Muscle layer of colon (tissue), 2 donors: ENCODE measurements at regions not wholly inside any gene's neighbourhood (a gene's known extent, or its start where the extent isn't known, plus 50 kb on each side); places are given as distances from the start of the nearest gene placed in this dataset.
"Not testable (repeated sequence)": the region's sequence is repeated elsewhere in the genome, so short reads cannot be mapped to it uniquely, and the experiment has no call there.

ENCODE experiments used
- H3K27ac ChIP-seq: one replicate; pipeline ENCODE4 v1.7.0; 2013; ENCODE audit warnings: low read depth, mild to moderate bottlenecking, low read length, moderate library complexity
- H3K27me3 ChIP-seq, 2 donors: one replicate each; pipeline ENCODE4 v1.7.0; 2013; ENCODE audit warnings: low read length in 2 of 2, mild to moderate bottlenecking in 2 of 2; ENCODE audit not compliant: insufficient read depth in 2 of 2, control insufficient read depth in 1 of 2
- H3K36me3 ChIP-seq: one replicate; pipeline ENCODE4 v1.7.0; 2013; ENCODE audit warnings: mild to moderate bottlenecking, low read length; ENCODE audit not compliant: insufficient read depth
- H3K4me1 ChIP-seq: one replicate; pipeline ENCODE4 v1.7.0; 2013; ENCODE audit warnings: mild to moderate bottlenecking, low read length; ENCODE audit not compliant: insufficient read depth
- H3K4me3 ChIP-seq, 2 donors: one replicate each; pipeline ENCODE4 v1.7.0; 2013; ENCODE audit warnings: low read length in 2 of 2, low read depth in 1 of 2, mild to moderate bottlenecking in 1 of 2, moderate library complexity in 1 of 2
- H3K9ac ChIP-seq: one replicate; pipeline ENCODE4 v1.7.0; 2013; ENCODE audit warnings: low read length
- H3K9me3 ChIP-seq: one replicate; pipeline ENCODE4 v1.7.0; 2013; ENCODE audit warnings: mild to moderate bottlenecking, low read length
- donor health status: abdominal sarcoma.
- donor health status: Adenocarcinoma of cecum.

GRCh38 chr17:71648342-71648741, 472.5 kb upstream of the SOX9 start:
- H3K27ac ChIP-seq, H3K27me3 ChIP-seq, H3K36me3 ChIP-seq, H3K4me3 ChIP-seq, H3K4me1 ChIP-seq, H3K9ac ChIP-seq, H3K9me3 ChIP-seq: not testable (repeated sequence)

DNA sequence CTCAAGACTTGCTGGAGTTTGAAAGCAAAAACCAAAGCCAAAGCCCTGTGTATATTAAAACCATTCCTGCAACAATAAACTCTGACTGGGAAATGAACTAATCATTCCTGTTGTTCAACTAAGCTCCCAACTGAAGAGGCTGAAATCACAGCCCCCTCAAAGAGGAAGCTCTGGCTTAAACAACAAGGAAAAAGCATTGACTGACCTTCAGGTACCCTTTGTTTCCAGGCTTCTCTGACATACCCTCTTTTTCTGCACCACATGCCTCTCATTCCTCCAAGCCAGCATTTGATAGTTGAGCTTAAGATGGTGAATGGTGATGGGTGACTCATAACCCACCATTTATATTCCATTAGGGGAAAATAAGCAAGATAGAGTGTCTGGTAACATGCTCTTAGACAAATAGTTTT, 470.9 kb upstream of the SOX9 start:
- no peak overlapping the region for H3K4me3 ChIP-seq
- H3K36me3 ChIP-seq, result no peaks in the 10 kb centered on the region
- H3K27me3 ChIP-seq, result no peaks in the 10 kb centered on the region
- no peak overlapping the region for H3K27ac ChIP-seq
- no peak overlapping the region for H3K9ac ChIP-seq
- no peaks in the 10 kb centered on the region for H3K4me1 ChIP-seq
- no peaks in the 10 kb centered on the region for H3K9me3 ChIP-seq

DNA sequence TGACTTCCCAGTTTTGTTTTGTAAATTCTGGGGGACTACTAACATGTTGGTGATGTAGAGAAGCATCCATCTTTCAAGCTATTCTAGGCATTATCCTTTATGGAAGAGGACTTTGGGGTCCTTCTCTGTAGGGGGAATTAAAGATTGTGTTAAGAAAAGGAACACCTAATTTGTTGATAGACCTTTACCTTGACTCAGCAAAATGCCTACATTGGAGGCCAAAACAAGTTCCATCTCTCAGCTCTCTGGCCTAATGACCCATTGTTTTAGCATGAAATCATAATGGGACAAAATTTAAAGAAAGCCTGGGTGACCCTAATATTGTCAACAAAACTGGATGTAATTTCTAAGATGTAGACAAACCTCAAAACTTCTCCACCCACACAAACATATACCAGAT, 465.3 kb upstream of the SOX9 start:
- Histone ChIP-seq H3K36me3 (no peaks in the 10 kb centered on the region), H3K27me3 (no peaks in the 10 kb centered on the region), H3K4me3 (no peak overlapping the region), H3K9ac (no peak overlapping the region), H3K27ac (no peak overlapping the region), H3K9me3 (no peaks in the 10 kb centered on the region), H3K4me1 (no peaks in the 10 kb centered on the region)

DNA sequence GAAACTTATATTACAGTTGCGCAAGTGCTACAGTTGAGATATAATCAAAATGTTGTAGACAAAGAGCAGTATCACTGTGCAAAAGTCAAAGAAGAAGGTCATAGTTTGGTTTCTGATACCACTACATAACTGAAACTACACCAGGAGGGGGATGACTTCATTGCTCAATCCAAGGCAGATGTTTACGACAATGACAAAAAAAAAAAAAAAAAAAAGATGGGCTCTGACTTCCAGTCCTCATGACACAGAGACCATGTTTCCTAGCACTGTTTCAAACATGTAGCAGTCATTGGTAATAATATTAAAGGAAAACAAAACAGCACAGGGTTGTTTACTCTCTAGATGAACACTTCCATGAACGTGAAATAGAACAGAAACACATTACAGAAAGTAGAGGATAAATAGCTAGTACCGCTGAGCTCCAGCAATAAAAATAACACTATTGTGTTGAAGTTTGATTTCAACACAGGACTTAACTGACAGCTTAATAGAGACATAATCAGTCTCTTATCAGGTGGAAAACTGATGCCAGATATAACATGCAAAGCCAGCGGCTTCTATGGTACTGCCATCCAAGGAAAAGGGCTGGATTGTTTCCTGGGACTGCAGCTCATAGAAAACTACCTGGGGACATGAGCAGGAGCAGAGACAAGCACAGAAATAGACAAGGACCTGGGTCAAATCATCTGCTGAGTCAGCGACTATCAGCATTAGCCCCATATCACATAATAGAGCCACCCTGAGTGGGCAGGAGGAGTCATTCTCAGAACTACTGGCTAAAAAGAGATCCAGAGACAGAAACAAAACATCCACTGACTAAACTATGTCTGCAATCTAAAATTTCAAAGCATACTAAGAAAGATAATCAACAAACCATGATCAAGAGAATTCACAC, 463.6 kb upstream of the SOX9 start:
- Histone ChIP-seq H3K4me1 (no peaks in the 10 kb centered on the region), H3K27ac (no peak overlapping the region), H3K36me3 (no peaks in the 10 kb centered on the region), H3K27me3 (no peaks in the 10 kb centered on the region), H3K4me3 (no peak overlapping the region), H3K9ac (no peak overlapping the region), H3K9me3 (no peaks in the 10 kb centered on the region)

DNA sequence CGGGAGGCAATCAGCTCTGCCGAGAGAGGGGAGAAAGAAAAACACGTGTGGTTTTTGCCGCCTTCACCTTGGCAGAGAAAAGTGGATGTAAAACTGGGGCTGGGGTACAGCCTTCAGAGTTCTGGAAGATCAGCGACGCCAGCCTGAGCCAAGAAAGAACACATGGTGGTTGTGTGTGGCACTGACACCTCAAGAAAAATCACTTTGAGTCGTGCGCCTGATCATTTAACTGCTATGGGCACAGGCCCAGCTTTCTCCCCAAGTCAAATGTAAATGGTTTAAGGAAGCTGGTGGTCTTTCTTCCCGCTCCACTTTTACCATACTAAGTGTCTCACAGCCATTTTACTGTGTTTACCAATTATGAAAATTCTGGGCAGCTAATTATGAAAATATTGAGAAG, 461.8 kb upstream of the SOX9 start:
- Histone ChIP-seq H3K36me3 (no peaks in the 10 kb centered on the region), H3K9ac (no peak overlapping the region), H3K4me3 (no peak overlapping the region), H3K4me1 (no peaks in the 10 kb centered on the region), H3K9me3 (no peaks in the 10 kb centered on the region), H3K27ac (no peak overlapping the region), H3K27me3 (no peaks in the 10 kb centered on the region)

DNA sequence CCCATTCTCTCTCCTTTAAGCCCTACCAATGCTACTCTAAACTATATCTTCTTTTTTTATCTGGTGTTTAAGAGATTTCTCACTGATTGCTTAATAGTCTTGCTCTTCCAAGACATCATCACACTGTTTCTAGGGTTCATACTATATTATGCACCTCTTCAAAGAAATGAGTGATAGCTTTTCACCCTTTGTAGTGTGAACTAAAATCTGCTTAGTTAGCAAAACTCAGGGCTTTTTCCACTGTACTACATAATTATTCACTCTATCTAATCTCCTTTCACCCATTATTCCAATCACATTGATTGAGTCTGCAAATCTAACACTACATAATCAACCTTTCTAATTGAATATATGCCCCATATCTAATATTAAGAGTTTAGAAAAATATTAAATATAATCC, 456.0 kb upstream of the SOX9 start:
- no peak overlapping the region for H3K9ac ChIP-seq
- no peak overlapping the region for H3K27ac ChIP-seq
- no peak overlapping the region for H3K4me3 ChIP-seq
- no peaks in the 10 kb centered on the region for H3K9me3 ChIP-seq
- no peaks in the 10 kb centered on the region for H3K27me3 ChIP-seq
- H3K4me1 ChIP-seq, result no peaks in the 10 kb centered on the region
- H3K36me3 ChIP-seq, result no peaks in the 10 kb centered on the region

DNA sequence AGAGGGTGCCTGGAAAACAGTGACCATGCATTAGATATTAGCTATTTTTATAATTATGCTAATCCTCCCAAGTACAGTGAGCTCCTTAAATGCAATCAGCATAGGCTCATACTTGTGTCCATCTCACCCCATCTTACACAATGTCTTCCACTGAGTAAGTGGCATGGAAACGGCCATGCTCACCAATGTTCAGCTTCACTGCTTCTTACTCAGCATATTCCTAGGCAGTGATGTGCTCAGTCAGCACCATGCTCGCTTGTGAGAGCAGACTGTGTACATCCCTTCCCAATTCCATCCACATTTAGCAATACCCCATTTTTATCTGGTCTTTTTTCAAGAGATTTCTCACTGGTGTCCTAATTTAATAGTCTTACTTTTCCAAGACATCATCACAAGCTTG, 454.8 kb upstream of the SOX9 start:
- Histone ChIP-seq H3K27me3 (no peaks in the 10 kb centered on the region), H3K36me3 (no peaks in the 10 kb centered on the region), H3K4me1 (no peaks in the 10 kb centered on the region), H3K4me3 (no peak overlapping the region), H3K27ac (no peak overlapping the region), H3K9me3 (no peaks in the 10 kb centered on the region), H3K9ac (no peak overlapping the region)

DNA sequence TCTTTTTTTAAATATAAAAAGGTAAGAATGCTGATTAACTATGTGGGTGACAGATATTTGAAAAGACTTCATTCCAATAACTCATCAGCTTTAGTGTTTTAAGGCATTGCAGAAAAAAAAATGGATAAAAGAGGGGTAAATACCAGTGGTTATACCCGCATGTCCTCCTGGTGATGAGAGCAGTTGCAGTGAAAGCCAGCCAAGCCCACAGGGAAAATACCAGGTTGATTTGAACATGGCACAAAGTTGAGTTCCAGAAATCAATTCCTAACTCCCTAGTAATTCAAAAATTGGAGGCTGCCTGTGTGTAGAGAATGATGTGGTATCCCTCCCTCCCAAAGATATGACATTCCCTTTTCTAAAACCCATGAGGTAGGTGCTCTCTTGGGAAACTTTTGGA, 453.2 kb upstream of the SOX9 start:
- Histone ChIP-seq H3K27ac (no peak overlapping the region), H3K9me3 (no peaks in the 10 kb centered on the region), H3K27me3 (no peaks in the 10 kb centered on the region), H3K9ac (no peak overlapping the region), H3K36me3 (no peaks in the 10 kb centered on the region), H3K4me1 (no peaks in the 10 kb centered on the region), H3K4me3 (no peak overlapping the region)

DNA sequence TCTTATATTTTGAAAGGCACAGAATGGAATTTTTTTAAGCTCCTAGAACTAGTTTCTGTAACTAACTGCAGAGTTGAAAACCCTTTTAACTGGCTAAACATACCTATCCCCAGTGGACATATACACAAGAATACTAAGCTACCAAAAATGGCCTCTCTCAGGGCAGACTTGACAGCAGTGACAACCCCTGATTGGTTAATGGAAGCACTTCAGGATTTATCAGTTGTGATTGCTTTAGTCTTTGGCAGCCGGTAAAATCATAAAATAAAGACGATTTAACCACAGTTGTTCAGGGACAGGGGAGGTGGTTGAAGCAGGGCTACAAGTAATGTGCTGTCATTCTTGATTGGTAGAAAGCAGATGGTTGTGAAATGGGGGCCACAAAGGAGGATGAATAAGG, 452.0 kb upstream of the SOX9 start:
- no peak overlapping the region for H3K27ac ChIP-seq
- no peak overlapping the region for H3K9ac ChIP-seq
- H3K36me3 ChIP-seq, result no peaks in the 10 kb centered on the region
- no peaks in the 10 kb centered on the region for H3K27me3 ChIP-seq
- H3K4me3 ChIP-seq, result no peak overlapping the region
- no peaks in the 10 kb centered on the region for H3K9me3 ChIP-seq
- no peaks in the 10 kb centered on the region for H3K4me1 ChIP-seq

DNA sequence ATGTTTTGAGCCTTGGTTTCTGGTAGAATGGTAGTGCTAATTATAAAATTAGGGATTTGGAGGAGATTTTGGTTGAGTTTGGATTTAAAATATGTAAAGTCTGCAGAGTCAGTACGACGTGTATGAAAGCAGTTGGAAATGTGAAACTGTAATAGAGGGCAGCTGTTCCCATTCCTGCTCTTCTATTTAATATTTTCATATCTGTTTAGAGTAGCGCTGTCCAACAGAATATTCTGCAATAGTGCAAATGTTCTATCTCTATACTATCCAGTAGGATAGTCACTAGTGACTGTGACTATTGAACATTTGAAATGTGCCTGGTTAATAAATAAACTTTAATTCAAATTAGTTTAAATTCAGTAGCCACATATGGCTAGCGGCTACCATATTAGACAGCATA, 443.4 kb upstream of the SOX9 start:
- Histone ChIP-seq H3K9ac (no peak overlapping the region), H3K4me1 (no peaks in the 10 kb centered on the region), H3K27ac (no peak overlapping the region), H3K9me3 (no peaks in the 10 kb centered on the region), H3K36me3 (no peaks in the 10 kb centered on the region), H3K4me3 (no peak overlapping the region), H3K27me3 (no peaks in the 10 kb centered on the region)

GRCh38 chr17:71679832-71680231, 441.0 kb upstream of the SOX9 start:
- Histone ChIP-seq H3K36me3 (no peaks in the 10 kb centered on the region), H3K9me3 (no peaks in the 10 kb centered on the region), H3K27ac (no peak overlapping the region), H3K9ac (no peak overlapping the region), H3K27me3 (no peaks in the 10 kb centered on the region), H3K4me3 (no peak overlapping the region), H3K4me1 (no peaks in the 10 kb centered on the region)
